WTC11 (cell line): ENCODE measurements at regions not wholly inside any gene's neighbourhood (a gene's known extent, or its start where the extent isn't known, plus 50 kb on each side); places are given as distances from the start of the nearest gene placed in this dataset.

ENCODE experiments used
- CDX4 ChIP-seq: fragments of 250-450 bp; sonication (Bioruptor Pico); IDR thresholded peaks from 2 replicates; pipeline ENCODE4 v1.9.0; 2021; ENCODE audit warnings: moderate library complexity, mild to moderate bottlenecking, inconsistent platforms, borderline replicate concordance
- CREM ChIP-seq: sonication (generic); formaldehyde crosslinking; IDR thresholded peaks from 2 replicates; pipeline ENCODE4 v1.8.1; 2022; ENCODE audit warnings: mild to moderate bottlenecking, missing genetic modification reagents, moderate library complexity
- CTCF ChIP-seq: fragments of 200-600 bp; IDR thresholded peaks from 2 replicates; pipeline ENCODE4 v1.8.0; 2022; ENCODE audit warnings: antibody characterized with exemption
- E2F4 ChIP-seq: sonication (generic); formaldehyde crosslinking; IDR thresholded peaks from 2 replicates; pipeline ENCODE4 v1.8.1; 2022; ENCODE audit warnings: low read depth, mild to moderate bottlenecking, moderate library complexity, missing genetic modification reagents, borderline replicate concordance
- HMGXB4 ChIP-seq: sonication (generic); formaldehyde crosslinking; IDR thresholded peaks from 2 replicates; pipeline ENCODE4 v1.8.1; 2023; ENCODE audit warnings: mild to moderate bottlenecking, moderate library complexity, missing genetic modification reagents
- MAX ChIP-seq: sonication (generic); formaldehyde crosslinking; IDR thresholded peaks from 2 replicates; pipeline ENCODE4 v1.8.0; 2022; ENCODE audit warnings: mild to moderate bottlenecking, missing genetic modification reagents
- SOX15 ChIP-seq: fragments of 250-450 bp; sonication (Bioruptor Pico); IDR thresholded peaks from 2 replicates; pipeline ENCODE4 v1.9.0; 2021; ENCODE audit warnings: mild to moderate bottlenecking
- STAT6 ChIP-seq: sonication (generic); formaldehyde crosslinking; conservative IDR thresholded peaks from 2 replicates; pipeline ENCODE4 v1.8.1; 2023; ENCODE audit warnings: mild to moderate bottlenecking, low read depth, missing genetic modification reagents, moderate library complexity
- ZNF671 ChIP-seq: fragments of 250-450 bp; sonication (Bioruptor Pico); IDR thresholded peaks from 2 replicates; pipeline ENCODE4 v1.8.0; 2021; ENCODE audit warnings: mild to moderate bottlenecking

DNA sequence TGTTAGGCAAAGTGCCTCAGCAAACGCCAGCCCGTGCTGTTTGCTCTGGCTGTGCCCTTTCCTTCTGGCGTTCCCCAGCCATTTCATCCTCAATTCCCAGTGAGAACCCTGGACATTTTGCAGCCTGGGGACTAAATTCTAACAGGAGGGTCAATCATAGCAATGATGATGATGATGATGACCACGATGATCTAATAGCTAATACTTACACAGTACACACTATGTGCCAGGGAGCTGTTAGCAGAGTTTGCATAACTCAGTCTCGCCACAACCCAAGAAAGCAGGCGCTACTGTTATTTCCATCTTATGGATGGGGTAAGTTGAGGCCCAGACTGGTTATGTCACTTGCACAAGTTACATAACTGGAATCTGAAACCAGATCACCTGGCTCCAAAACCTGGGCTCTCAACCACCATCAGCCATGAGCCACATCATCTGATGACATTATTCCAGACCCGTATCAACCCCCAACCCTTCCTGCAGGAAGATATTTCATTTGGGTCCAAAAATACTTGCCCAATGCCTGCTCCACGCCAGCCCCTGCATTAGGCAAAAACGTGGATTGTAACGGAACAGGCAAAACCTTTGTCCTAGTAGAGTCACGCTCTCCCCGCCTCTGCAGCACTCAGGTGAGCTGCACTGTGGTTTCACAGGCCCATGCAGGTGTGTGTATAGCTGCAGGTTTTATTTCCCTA lies 132.6 kb upstream of the SERPIND1 start:
- no peak for TF ChIP-seq CTCF
- no peak for TF ChIP-seq STAT6 (CRISPR knock-in tag)
- TF ChIP-seq CREM = no peak
- no peak for TF ChIP-seq E2F4 (CRISPR knock-in tag)
- TF ChIP-seq MAX (CRISPR knock-in tag) = no peak
- no peak for TF ChIP-seq ZNF671 (CRISPR knock-in tag)
- no peak for TF ChIP-seq CDX4
- no peak for TF ChIP-seq HMGXB4 (CRISPR knock-in tag)
- no peak for TF ChIP-seq SOX15
